OCI-LY1 (cell line): ENCODE measurements at regions not wholly inside any gene's neighbourhood (a gene's known extent, or its start where the extent isn't known, plus 50 kb on each side); places are given as distances from the start of the nearest gene placed in this dataset.

Experiments used
- CTCF ChIP-seq: fragments of 200-600 bp; sonication (generic), shearing (Covaris generic); IDR thresholded peaks from 2 replicates; pipeline ENCODE4 v1.5.1; 2017; ENCODE audit warnings: mild to moderate bottlenecking, antibody characterized with exemption, low read length, moderate library complexity, mixed read lengths
- EZH2 ChIP-seq: fragments of 200-600 bp; sonication (generic), shearing (Covaris generic); IDR thresholded peaks from 2 replicates; pipeline ENCODE4 v1.8.0; 2017; ENCODE audit warnings: borderline replicate concordance, mixed run types, mild to moderate bottlenecking, antibody characterized with exemption, low read length, moderate library complexity, mixed read lengths

- TF ChIP-seq CTCF = no peak; the same call in 1 of the 2 replicates
- TF ChIP-seq EZH2 = no peak
These were observed 934.8 kb upstream of the EEF2KMT start for GRCh38 chr16:6032438-6032837.
